ENCODE measurements at regions not wholly inside any gene's neighbourhood (a gene's known extent, or its start where the extent isn't known, plus 50 kb on each side); places are given as distances from the start of the nearest gene placed in this dataset.

DNA sequence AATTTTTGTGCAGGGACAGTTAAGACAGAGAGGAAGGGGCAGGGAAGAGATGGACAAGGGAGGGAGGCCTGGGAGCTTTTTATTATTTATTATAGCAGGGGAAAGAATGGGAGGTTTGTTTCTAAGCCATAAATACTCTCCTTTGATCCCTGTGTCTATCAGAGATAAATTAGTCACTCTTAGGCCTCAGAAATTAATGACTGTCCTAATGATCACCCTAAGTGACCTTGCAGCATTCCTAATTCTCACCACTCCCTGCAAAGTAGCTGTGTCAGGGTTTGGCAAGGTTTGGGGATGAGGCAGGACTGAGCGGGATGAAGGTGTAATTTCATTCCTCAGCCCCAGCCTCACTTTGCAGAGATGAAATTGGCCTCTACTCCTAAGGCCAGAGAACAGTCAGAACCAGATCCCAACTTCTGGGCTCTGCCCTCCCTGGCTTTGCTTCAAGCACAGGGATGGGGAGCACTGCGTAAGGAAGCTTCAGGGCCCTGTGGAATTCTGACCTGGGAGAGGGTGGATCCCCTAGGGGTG, 95.0 kb downstream of the TMEM17 start:
- no peak for TF ChIP-seq EZH2 (IDR thresholded peaks at IDR 0.05; ENCODE audit: low read depth)
- TF ChIP-seq, protein P1, sequence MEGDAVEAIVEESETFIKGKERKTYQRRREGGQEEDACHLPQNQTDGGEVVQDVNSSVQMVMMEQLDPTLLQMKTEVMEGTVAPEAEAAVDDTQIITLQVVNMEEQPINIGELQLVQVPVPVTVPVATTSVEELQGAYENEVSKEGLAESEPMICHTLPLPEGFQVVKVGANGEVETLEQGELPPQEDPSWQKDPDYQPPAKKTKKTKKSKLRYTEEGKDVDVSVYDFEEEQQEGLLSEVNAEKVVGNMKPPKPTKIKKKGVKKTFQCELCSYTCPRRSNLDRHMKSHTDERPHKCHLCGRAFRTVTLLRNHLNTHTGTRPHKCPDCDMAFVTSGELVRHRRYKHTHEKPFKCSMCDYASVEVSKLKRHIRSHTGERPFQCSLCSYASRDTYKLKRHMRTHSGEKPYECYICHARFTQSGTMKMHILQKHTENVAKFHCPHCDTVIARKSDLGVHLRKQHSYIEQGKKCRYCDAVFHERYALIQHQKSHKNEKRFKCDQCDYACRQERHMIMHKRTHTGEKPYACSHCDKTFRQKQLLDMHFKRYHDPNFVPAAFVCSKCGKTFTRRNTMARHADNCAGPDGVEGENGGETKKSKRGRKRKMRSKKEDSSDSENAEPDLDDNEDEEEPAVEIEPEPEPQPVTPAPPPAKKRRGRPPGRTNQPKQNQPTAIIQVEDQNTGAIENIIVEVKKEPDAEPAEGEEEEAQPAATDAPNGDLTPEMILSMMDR (conservative IDR thresholded peaks at IDR 0.05) = no peak

Measured in PC-9 (cell line).